GM21423 (cell line): ENCODE measurements at regions not wholly inside any gene's neighbourhood (a gene's known extent, or its start where the extent isn't known, plus 50 kb on each side); places are given as distances from the start of the nearest gene placed in this dataset.
A peak's percentile ranks its signal among the peaks of the same experiment; 100 is the strongest.

ENCODE experiments used
- ATAC-seq: cut with Tn5 transposase; IDR thresholded peaks from one replicate; pipeline ENCODE4 v1.9.1; 2021; ENCODE audit warnings: mild to moderate bottlenecking, moderate library complexity; ENCODE audit not compliant: unreplicated experiment

DNA sequence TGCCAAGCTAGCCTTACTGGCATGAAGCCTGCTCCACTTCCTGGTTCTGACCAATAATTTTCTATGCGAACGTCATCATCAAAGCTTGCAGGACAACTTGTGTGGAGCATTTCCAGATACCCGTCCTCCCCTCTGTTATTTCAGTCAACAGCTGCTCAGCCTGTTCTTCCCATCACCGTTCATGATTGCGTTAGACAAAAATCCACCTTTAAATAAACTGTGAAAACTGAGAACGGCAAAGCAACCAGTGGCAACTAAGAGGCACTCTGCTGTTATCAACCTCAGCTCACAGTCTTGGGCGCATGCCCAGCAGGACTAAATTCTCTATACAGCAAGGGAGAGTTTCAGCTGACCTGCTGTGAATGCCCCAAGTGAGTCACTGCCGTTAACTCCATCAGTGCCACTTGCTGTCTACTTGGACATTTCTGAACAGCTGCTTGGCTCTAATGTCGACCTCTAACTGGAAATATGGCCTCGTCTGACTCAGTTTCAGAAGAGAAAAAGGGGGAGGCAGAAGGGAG, 207.4 kb upstream of the RUNX1 start:
- ATAC-seq, result no peak

DNA sequence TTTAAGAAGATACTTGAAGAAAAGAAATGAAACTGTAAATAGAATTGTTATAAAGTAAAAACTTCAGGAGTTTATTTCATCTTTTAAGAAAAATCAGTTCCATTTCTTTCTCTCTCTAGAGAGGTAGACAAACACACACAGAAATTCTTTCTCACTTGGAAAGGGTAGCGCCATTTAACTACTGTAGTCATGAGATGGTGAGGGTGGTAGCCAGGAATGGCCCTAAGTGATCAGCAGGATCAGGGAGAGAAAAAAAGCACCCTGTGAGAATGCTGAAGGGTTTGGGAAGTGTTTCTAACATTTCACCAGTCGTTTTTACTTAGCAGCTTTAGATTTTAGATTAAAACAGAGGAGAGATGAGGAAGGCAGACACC, 205.7 kb upstream of the RUNX1 start:
- ATAC-seq, result no peak

DNA sequence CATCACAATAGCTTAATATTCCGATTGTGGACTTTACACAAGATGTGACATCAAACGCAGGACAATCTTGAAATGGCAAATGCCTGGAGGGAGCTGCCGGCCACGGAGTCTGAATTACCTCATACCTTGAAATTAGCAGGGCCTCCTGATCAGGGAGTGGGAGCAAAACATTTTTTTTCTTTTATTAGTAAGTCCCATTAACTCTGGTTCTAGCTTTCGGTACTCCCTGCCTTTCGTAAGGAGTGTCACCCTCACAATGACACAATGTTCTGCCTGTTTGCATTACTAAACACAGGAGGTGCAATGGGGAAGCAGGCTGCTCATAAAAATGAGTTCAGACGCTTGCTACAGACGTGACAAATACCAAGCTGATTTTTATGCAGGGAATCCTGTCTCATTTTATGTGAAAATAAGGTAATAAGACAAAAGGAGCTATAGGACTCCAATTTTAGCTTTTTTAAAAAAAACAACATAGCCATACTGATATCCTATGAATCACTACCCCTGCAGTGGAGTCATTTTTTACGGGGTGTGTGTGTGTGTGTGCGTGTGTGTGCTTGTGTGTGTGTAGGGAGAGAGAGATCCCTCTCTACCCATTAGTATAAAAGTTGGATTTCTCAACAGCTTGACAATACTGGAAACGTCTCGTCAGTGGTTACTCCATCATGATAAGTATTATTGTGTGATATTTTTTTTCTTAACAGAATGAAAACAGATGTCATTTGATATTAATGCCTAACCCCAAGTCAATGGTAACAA, 205.1 kb upstream of the RUNX1 start:
- no peak for ATAC-seq

DNA sequence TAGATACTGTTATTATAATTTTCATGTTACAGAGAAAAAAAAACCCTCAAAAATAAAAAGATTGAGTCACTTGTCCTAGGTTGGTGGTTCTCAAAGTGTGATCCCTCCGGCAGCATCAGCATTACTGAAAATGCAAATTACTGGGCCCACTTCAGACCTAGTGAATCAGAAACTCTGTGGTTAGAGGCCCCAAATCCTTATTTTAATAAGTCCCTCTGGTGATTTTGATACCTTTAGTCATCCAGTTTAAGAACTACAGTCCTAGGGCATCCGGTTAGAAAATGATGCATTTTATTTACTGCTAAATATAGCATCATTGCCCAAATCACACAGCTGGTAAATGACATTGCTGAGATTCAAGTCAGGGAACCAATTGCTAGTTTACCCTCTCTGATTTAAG, 203.7 kb upstream of the RUNX1 start:
- ATAC-seq, result no peak

DNA sequence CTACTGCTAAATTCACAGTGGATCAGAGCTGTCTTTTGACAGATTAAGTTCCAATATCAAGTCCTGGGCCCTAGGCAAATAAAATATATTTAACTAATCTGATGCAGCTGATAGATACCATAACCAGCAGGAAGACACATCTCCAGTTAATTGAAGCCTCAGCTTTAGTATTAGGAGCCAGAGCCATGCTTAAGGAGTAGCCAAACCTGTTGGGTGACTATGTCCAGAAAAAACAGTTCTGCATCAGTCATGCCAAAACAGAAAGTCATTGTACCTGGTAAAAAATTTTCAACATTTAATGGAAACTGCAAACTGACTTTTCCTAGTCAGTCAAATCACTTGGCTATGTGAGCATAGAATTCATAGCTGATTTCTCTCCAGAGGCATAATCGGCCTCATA, 200.5 kb upstream of the RUNX1 start:
- ATAC-seq, result no peak

DNA sequence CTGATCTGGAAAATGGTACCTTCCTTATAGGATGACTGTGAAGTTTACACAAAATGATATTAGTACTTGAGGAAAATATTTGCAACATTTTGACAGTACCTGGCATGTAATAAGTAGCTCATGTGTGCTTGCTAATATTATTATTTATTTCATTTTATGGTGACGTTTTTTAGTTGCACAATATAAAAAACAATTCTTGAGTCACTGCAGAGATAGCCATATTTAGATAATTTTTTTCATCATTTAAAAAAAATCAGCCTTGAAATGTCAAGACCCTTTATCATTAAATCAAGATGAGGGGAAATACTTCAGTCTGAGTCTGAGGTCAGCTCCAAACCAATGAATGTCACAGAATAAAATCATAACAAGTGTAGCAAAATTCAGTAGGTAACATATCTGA, 196.8 kb upstream of the RUNX1 start:
- ATAC-seq, result no peak

DNA sequence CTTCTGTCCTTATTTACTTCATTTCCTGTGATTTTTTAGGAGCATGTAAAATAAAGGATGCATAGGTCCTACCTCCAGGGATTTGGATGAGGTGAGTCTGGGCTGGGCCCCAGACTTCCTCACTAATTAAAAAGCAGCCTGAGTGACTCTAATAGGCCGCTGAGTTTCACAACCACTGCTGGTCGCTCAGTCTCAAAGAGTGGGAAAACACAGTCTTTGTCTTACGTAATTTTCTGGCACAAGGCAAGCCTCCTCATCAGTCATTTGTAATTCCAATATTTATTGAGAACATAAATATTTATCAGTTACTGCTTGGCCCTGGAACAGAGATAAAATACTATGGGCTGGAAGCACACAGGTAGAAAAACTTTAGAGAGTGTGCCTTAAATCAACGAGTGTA, 195.4 kb upstream of the RUNX1 start:
- no peak for ATAC-seq

DNA sequence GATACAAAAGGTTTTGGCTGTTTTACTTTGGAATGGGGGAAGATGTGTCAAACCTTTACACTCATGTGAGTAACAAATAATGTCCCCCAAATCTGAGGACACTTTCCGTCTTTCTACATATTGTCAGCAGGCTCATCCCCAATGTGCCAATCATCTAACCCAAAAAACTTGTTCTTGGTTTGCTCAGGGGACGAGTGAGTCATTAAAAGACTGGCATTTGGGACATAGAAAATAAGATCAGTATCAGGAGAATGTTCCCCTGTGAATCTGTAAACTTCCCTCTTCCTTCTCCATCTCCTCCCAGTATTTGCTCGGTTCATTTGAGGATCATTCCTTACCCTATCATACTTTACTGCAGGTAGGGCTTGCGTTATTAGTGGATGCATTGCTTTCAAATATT, 194.1 kb upstream of the RUNX1 start:
- no peak for ATAC-seq

DNA sequence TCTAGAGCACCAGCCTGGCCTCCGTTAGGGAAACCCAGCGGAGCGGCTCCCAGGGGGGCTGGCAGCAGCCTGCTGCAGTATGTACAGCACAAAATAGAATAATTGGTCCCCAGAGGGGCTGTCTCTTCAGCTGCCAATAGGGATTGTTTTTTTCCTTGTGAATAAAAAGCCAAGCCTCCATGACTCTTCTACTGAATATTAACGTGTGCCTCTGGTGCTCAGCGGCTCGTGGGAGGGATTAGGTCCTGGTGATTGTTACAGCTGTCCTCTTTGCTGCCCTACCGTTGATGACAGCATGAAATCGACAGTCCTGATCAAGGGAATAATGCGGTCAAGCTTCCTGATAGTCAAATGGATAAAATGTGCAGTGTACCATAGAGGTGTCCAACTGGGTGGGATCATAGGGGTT, 190.7 kb upstream of the RUNX1 start:
- ATAC-seq, result no peak

DNA sequence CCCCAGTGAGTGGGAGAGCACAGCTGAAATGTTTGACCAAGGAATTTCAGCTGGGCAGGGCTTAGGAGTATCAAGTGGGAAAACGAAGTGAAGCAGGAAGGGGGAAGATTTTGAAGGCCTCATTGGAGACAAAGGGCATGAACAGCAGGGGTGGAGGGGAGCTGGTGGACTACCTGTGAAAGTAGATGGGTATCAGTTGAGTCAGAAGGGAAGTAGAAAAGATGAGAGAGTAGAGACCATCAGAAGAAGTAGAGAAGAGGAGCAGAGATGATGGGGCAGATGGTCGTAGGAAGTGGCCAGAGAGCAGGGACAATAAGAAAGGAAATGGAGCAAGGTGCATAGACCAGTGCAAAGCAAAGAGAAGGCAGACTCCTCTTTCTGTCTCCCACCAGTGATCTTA, 189.0 kb upstream of the RUNX1 start:
- ATAC-seq, result no peak

DNA sequence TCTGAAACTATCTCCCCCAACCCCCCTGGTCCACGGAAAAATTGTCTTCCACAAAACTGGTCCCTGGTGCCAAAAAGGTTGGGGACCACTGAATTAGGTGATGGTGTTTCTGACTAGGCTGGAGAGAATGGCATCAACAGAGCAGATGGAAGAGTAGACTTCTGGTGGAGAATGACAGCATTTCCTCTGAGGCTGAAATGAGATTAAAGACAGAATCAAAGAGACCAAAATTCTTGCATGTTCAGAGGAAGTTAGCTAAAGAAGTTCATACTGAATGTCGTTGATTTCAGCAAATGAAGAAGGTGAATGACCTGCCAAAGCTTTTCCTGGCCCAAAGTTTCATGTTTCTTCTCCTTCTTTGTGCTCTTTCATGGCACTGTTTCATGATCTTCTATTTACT, 188.2 kb upstream of the RUNX1 start:
- no peak for ATAC-seq

DNA sequence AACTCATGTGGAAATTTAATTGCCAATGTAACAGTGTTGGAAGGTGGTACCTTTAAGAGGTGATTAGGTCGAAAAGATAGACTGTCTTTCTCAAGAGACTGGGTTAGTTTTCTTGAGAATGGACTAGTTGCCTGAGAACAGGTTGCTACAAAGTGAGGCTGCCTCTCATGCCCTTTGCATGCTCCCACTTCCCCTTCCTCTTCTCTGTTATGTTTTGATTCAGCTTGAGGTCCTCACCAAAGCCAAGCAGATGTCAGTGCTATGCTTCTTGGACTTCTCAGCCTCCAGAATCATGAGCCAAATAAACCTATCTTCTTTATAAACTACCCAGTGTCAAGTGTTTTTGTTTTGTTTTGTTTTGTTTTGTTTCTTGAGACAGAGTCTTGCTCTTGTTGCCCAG, 187.0 kb upstream of the RUNX1 start:
- ATAC-seq, result no peak

DNA sequence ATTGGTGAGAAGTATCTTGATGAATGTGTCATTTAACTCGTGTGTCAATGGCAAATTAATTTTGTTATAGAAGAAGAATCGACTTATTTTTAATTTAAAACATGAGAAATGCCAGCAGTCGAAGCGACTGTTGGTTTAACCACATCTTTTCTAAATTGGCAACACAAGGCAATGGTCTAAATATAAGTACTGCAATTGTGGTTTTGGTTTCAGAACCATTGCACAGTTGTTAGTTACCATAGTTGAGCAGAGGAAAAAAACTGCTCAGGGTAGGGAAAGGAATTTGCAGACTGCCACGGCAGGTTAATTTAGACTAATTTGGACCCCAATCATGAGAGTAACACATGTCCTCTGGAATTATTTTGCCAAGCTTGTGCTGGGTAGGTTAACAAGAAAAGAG, 185.6 kb upstream of the RUNX1 start:
- no peak for ATAC-seq

DNA sequence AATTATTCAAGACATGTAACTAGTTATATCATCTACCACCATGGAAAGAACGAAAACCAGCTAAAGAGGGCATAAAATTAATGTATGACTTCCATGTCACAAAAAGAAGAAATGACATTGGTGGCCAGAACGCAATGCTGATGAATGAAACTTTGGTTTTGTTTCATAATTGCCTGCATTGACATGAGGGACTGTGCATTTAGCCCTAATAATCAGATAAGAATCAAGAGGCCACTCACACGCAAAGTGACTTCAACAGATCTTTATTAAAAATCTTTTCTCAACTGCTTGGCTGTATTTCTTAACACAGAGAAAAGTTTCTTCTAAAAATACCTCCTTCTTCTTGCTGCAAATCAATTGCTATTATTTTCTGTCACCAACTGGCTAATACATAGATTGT, 184.7 kb upstream of the RUNX1 start:
- no peak for ATAC-seq

DNA sequence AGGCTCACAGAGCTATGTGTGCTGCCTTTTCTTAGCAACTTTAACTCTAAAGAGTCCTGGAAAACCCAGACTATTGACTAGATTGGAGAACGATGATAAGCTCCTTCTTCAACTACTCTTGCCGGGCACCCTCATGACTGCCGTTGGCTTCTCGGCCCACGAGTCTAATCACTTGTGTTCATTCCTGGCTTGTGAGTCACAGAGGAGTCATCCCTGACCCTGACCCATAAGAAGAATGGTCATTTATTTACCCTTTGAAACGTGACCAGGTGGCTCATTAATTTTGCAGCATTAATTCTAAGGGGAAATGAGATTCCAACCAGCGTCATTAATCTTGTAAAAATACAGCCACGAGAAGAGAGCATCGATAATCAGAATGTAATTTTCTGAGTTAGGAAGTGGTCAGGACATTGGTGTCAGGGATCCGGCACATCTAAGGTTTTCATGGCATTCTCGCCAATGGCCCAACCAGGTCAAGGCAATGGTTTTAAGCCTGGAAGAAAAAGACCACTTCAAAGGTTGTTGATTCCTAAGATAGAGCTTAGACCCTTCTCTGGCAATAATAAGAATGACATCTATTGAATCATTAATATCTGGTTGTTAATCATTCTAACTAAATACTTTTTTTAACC, 183.6 kb upstream of the RUNX1 start:
- no peak for ATAC-seq

DNA sequence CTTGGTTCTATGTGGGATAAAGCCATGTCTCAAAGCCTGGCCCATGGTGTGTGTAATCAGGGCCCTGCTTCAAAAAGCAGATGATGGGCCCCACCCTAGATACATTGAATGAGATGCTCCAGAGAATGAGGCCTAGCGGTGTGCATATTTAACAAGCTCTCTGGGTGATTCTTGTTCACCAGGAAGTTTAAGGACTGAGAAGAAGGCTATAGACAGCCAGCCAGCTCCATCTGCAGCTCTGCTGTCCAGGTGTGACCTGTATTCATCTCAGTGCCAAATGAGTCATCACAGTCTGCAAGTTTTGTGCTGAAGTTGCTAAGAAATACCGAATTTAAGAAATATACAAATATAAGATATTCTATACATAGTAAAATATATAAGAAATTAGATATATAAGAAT, 182.0 kb upstream of the RUNX1 start:
- no peak for ATAC-seq

DNA sequence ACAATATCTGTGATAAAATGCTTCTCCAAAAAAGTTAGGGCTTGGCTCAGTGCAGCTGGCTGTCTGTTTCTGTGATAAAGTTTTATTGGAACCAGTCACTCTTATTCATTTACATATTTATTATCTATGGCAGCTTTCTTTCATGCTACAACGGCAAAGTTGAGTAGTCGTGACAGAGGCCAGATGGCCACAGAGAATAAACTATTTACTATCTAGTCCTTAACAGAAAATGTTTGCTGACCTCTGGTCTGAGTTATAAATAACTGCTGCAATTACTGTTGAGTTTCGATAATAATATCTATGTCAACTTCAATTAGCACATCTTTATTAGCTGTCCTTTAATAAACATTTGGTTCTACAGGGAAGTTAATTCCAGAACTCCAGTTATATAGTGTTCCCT, 180.2 kb upstream of the RUNX1 start:
- ATAC-seq, result no peak

DNA sequence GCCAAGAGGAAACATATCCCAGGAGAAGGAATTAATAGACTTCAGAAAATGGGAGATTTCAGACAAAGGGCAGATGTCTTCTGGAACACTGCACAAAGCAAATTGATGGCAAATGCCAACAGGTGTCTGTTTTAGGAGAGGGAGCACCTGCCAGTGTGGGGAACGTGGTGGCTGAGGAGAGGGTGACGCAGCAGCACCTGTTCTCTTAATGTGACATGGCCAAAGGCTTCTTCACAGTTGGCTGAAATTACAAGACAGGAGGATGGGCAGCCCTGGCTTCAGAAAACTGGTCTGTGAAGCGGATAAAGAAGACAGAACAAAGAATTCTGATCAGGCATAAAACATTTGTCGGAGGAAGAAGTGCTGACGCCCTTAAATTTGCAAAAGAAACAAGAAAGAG, 178.7 kb upstream of the RUNX1 start:
- peak; percentile 24 for ATAC-seq

DNA sequence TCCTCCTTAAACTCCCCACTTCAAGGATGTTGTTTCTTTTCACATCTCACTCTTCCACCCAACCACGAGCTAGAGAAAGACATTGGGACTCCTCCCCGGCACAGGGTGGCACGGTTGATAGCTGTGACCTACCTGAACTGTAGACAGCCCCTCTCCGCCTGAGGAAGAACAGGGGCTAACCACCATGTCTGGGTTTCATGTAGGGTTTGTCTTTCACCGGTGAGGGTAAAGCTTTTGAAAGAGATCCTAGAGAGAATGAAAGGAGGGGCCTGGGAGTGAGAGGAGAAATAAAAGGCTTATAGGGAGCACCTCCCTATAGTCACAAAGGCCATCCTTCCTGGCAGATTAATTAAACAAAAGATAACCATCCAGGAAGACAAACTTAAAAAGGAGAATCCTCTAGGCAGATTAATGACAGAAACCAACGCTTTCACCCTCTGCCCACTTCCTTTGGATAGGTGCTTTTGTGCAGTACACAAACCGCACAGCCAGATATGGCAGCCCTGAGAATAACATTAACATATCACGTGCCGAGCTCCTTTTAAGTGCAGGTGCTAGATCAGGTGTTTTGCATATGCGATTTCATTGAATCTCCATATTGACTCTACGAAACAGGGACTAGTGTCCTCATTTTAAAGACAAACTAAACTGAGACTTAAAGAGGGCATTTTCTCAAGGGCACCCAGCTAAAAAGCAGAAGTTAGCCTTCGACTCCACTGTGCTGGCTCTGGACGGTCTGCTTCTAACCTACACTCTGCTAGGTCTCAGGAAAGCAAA, 178.1 kb upstream of the RUNX1 start:
- ATAC-seq, result peak; percentile 72

DNA sequence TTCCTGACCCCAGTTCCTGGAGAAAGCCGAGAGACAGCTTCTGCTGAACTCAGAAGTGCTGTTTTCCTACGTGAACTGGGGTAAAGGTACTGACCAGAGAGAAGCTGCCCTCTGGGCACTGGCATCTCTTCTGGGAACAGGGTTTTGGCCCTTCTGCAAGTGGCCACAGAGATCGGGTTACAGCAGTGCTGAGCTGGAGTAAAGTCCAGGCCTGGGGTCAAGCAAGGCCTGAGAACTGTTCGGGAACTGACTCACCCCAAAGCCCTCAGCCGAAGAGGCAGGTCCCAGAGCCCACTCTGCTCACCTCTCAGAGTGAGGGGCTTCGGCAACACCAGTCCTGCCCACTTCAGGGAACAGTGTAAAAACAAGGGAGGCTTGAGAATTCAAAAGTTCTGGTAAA, 177.2 kb upstream of the RUNX1 start:
- ATAC-seq, result no peak

DNA sequence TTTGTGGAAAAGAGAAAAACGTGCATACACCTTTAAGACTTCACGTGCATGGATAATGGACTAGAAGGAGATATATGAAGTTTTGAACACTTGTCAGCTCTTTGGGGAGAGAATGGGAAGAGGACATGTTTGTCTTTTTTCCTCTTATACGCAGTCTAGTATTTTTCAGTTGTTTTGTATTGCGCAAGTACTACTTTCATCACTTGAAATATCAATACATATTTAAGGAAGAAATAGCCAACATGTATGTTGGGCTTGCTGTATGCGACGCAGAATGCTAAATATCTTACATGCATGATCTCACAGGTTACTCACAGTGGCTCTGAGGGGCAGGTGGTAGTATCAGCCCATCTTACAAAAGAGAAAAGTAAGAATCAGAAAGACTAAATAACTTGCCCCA, 176.5 kb upstream of the RUNX1 start:
- no peak for ATAC-seq
